ENCODE measurements at regions not wholly inside any gene's neighbourhood (a gene's known extent, or its start where the extent isn't known, plus 50 kb on each side); places are given as distances from the start of the nearest gene placed in this dataset.

DNA sequence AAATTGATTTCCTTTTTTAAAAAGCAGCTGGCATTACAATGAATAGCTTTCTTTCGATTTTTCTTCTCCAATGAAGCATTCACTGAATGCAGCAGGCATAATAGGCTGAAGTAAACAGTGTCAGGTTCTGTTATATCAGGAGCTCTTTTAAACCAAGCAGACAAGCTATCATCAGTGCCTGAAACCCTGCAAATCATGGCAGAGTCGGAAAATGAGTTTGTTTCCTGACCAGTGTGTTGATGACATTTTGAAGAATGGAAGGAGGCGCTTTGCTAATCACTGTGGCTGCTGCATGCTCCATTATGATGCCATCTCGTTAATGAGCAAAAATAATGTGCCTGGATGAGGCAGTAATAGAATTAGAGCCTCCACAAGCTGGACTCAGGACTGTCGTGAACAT lies 284.5 kb downstream of the ZNF608 start:
- DNase-seq (ENCODE audit: low spot score): no peak

DNA sequence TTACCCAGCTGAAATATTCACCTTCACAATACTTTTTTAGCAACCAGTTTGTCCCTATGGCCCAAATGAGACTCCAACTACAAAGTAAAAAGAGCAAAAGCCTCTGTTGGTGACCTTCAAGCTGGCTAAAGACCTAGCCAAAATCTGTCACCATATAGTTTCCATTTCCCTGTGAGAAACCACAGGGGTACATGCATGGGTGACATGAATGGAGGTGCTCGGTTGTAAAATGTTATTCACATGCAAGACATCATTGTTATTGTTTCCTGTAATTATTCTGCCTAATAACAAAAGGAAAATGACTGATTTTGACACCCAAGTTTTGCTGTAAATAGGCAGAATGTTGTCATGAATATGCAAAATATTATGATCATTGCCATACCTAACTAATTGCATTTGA lies 285.3 kb downstream of the ZNF608 start:
- no peak for DNase-seq (ENCODE audit: low spot score)

- DNase-seq (ENCODE audit: low spot score): no peak
These were observed 285.8 kb downstream of the ZNF608 start for GRCh38 chr5:124460642-124461041.

GRCh38 chr5:124459984-124460383 lies 286.5 kb downstream of the ZNF608 start:
- DNase-seq (ENCODE audit: low spot score): no peak

GRCh38 chr5:124457901-124458300 lies 288.5 kb downstream of the ZNF608 start:
- DNase-seq (ENCODE audit: low spot score): no peak

DNA sequence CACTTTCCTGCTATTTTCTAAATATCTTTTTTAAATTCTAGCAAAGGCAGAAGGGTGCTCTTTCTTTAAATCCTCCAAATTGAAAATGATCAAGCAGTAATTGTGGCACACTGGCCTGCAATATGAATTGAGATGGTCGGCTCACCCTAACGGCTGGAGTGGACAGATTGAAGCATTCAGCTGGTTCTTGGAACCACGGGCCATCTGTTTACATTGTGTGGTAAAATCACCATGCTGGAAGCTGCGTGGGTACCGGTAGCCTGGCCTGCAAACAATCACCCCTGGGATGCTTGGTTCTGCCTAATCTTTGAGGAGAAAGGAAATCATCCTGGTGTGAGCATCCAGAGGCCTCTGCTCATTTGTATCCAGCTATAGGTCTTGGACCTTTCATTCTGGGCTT lies 289.3 kb downstream of the ZNF608 start:
- no peak for DNase-seq (ENCODE audit: low spot score)

GRCh38 chr5:124456249-124456648 lies 290.2 kb downstream of the ZNF608 start:
- DNase-seq (ENCODE audit: low spot score): no peak

- DNase-seq (ENCODE audit: low spot score): no peak
These were observed 292.4 kb downstream of the ZNF608 start for GRCh38 chr5:124454081-124454480.

- DNase-seq (ENCODE audit: low spot score): no peak
These were observed 293.0 kb downstream of the ZNF608 start for GRCh38 chr5:124453221-124454051.

GRCh38 chr5:124452412-124452811 lies 294.0 kb downstream of the ZNF608 start:
- DNase-seq (ENCODE audit: low spot score): no peak

DNA sequence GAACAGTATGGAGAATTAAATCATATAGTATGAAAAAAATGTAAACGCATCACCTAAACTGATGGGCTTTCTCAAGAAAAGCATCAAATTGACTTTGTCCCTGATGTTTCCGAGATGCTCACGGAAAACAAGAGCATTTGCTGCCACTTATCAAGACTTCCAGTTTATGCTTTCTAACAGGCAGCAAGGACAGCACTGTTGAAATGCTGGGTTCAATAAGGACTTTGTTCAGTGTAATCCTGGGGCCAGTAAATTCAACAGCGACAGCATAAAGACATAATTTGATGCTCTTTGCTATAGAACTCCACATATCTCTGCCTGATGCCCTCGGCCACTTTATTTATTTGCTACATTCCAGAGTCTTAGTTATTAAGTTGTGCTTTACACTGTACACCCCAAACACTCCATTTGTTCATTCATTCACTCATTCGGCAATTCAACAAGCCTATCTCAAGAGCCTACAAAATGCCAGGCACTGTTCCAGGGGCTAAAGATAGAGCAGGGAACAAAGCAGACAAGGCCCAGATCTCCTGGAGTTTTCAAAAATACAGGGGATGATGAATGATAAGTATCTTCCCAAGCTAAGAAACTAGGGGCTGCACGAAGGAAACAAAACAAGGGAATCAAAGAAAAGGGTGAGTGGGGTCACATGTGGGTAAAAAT lies 294.6 kb downstream of the ZNF608 start:
- no peak for DNase-seq (ENCODE audit: low spot score)

GRCh38 chr5:124446120-124446519 lies 300.3 kb downstream of the ZNF608 start:
- no peak for DNase-seq (ENCODE audit: low spot score)

DNA sequence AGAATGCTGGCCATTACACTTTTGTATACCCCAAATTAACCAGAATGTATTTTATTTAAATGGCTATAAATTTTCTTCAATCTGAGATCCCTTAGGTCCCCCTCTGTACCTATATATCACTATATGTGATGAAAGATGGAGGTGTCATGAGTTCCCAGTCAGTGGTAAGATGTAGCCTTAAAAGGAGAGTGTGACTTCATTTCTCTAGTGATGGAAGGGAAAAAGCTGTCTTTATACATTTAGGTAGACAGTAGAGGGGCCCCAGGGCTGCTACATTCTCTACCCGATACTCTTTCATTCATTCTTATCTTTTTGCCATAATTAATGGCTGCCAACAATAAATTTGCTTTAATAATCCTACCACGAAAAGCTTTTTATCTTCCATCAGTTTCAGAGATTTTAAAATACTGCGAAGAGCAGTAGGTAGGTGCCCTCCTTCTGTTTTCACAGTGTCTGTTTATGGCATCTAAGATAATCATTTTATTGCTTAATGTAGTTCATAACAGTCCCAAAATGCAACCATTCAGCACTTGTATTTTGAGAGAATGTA lies 301.3 kb downstream of the ZNF608 start:
- DNase-seq (ENCODE audit: low spot score): no peak

- DNase-seq (ENCODE audit: low spot score): no peak
These were observed 302.2 kb downstream of the ZNF608 start for GRCh38 chr5:124444147-124444775.

DNA sequence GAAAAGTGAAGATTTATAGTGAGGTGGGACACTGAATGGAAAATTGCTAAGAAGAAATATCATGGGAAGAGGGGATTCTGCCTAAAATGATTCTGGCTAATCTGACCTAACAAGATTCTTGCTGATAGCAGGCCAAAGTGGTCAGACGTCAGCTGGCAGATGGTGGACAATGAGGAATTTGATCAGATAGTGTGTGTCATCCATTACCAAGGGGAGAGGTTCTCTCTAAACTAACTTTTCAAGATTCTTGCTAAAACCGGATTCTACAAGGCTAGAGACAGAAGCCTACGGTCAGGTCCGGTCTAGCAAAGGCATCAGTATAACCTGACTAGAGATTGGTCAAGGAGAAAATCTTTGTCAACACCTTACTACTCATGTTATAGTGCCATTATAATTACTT lies 306.0 kb downstream of the ZNF608 start:
- DNase-seq (ENCODE audit: low spot score): no peak

DNA sequence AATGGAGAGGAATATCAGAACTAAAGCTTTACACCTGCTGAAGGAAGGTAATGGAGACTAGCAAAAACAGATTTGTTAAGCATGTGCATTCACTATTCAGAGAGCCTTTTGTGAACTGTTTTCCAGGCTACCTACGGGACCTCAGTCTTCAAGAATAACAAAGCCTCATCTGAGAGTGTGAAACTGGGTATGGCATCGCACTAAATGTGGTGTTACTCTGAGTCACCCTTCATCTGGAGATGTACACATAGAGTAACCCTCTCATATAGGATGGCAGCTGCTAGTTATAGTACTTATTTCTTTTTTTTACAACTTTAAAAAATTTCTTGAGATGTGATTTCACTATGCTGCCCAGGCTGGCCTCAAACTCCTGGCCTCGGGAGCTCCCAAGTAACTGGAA lies 306.8 kb downstream of the ZNF608 start:
- no peak for DNase-seq (ENCODE audit: low spot score)

DNA sequence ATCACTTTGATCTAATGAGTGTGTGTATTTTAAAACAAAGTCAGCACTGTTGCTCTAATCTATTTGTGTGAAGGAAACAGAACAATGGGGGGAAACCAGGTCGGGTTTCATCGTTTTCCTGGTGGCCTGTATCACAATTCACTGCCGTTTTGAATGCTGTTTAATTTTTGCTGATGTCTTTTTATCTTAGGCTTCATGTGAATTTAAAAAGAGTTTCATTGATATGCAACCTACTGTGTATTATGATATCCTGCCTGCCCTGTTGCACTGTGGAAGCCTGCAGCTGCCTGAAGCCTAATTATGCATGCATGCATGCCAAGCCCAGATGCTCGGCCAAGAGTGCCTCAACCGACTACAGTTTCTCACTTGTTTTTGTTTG lies 307.5 kb downstream of the ZNF608 start:
- no peak for DNase-seq (ENCODE audit: low spot score)

DNA sequence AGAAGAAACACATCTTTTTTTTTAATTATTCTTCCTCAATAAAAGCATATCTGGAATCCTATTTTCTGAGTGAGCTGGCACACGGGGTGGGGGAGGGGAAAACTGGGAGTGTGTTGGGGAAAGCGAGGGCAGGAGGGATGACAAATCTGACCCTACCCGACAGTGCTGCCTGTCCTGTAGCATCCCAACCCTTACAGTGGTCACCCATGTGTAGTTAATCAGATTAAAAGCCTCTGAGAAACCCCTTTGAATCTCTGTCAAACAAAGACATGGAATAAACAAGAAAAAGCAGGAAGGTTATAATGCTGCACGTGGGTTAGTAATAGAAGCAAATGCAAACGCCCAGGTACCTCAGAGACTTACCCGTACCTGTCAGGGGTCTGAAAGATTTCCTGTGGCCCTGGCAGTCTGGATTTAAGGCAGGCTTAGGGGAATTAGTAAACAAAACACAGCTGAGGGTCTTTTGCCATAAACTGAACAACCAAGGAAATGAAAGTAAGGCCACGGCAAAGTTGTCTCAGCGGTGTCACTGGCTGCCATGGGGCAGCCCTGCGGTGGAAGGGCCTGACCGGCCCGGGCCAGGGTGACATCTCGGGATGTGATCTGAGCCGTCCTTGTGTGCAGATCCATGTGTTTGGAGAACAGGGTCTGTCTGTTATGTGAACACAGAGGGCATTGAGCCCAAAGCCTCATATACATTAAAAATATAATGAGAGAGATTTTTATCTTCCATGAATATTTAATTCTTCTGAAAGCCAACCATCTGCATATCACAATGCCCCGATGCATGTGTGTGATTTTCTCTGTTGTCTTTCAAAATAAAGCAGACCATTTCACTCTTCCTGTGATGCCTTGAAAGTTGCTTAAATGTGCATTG lies 308.2 kb downstream of the ZNF608 start:
- no peak for DNase-seq (ENCODE audit: low spot score)

GRCh38 chr5:124436294-124436693 lies 310.1 kb downstream of the ZNF608 start:
- no peak for DNase-seq (ENCODE audit: low spot score)

GRCh38 chr5:124433170-124433569 lies 313.3 kb downstream of the ZNF608 start:
- DNase-seq (ENCODE audit: low spot score): no peak

DNA sequence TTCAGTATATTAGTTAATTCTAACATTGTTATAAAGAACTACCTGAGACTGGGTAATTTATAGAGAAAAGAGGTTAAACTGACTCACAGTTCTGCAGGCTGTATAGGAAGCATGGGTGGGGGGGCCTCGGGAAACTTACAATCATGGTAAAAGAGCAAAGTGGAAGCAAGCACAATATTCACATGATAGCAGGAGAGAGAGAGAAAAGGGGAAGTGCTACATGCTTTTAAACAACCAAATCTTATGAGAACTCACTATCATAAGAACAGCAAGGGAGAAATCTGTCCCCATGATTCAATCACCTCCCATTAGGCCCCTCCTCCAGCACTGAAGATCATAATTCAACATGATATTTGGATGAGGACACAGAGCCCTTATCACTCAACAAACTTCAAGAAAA lies 324.9 kb downstream of the ZNF608 start:
- DNase-seq (ENCODE audit: low spot score): no peak

GRCh38 chr5:124420952-124421351 lies 325.5 kb downstream of the ZNF608 start:
- DNase-seq (ENCODE audit: low spot score): no peak

All from ecto neural progenitor cell (in vitro differentiated cells).